HG03196 (cell line): ENCODE measurements at regions not wholly inside any gene's neighbourhood (a gene's known extent, or its start where the extent isn't known, plus 50 kb on each side); places are given as distances from the start of the nearest gene placed in this dataset.

ENCODE experiments used
- ATAC-seq: cut with Tn5 transposase; IDR thresholded peaks from one replicate; pipeline ENCODE4 v1.9.1; 2021; ENCODE audit not compliant: unreplicated experiment

DNA sequence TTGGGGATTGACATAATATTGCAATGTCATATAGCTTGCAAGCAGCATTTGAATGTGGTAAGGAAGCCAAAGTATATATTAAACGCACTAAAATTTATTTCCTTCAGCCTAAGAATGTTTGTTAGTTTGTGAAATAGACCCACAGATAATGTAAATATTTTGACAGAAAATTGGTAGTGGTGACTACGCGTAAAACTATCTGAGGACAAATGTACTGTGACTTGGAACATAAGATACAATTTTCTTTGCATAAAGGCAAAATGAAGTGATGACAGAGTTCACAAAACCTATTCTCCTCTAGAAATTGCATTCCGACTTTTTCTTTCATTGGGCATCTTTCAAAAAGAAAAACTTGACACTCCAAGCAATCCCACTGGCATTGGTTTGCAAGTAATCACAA lies 411.1 kb upstream of the LRATD1 start:
- ATAC-seq: no peak

DNA sequence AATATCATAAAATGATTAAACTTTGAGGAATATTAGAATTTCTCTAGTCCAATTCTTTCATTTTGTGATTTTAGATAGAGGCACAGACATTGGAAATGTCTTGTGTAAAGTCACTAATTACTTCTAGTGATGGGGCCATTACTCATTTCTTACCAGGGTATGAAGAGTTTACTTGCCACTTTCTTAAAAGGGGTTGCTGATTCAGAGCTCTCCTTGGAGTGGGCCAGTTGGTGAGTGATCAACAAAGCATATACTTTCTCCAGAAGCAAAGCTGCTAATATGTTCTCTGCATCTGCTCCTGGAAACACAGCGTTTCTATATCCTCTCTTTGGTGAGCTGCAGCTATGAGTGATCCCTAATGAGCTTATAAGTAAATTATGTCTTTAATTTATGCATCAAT lies 408.9 kb upstream of the LRATD1 start:
- ATAC-seq: no peak

DNA sequence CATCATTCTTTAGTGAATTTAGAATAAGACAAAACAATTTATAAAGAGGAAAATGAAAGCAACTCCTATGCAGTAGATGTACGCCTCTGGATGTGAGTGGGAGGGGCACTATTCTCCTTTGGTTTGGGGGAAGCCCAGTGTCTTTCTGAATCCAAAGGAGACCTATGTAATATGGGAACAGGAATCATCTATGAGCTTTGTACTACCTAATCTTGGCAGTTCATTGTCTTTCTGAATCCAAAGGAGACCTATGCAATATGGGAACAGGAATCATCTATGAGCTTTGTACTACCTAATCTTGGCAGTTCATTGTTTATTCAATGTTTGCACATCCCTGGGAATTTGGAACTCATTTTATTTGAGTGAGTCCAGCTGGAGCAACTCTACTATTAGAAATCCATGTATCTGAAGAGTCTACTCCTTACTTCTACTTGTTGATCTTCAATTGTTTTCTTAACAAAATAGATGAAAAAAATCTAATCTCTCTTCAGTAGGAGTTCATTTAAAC lies 401.1 kb upstream of the LRATD1 start:
- no peak for ATAC-seq

DNA sequence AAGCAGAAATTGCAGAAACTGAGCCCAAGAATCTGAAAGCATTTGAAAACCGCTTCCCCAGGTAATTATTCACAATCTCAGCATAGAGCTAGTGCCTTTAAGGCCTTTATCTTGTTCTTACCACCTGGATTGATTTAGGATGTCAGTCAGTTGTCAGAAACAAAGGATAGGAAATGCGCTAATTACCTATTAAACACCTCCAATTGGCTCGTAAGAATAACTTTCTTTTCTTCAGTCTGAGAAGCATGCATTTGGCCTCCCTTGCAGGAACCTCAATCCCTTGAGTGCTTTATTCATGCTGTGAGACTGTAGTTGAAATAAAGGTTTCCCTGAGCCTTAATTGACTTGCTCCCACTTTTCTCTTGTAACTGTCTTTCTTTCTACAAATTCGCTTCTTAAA lies 400.3 kb upstream of the LRATD1 start:
- ATAC-seq: no peak

DNA sequence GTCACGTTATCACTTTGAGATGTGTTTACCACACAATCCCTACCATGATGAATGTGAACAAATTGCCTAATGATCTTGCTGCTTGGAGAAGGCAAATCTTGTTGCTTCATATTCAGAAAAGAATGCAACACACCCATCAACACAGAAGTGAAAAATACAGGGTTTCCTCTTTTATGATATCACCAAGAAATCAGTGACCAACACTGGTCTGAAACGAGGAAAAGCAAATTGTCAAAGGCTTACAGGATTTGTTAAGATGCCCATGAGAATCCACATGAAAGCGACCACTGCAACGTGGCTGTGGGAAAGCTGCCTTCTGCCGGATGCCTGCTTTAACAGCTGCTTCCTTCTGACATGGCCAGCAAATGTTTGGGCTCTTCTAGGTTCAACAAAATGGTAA lies 397.6 kb upstream of the LRATD1 start:
- ATAC-seq: no peak

DNA sequence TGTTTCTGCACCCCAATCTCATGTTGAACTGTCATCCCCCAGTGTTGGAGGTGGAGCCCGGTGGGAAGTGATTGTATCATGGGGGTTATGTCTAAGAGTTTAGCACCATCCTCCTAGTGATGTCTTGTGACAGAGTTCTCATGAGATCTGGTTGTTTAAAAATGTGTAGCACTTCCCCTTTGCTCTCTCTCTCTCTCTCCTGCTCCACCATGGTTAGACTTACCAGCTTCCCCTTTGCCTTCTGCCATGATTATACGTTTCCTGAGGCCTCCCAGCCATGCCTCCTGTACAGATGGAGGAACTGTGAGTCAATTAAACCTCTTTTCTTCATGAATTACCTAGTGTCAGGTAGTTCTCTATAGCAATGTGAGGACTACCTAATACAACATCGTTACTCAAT lies 396.9 kb upstream of the LRATD1 start:
- ATAC-seq: no peak

DNA sequence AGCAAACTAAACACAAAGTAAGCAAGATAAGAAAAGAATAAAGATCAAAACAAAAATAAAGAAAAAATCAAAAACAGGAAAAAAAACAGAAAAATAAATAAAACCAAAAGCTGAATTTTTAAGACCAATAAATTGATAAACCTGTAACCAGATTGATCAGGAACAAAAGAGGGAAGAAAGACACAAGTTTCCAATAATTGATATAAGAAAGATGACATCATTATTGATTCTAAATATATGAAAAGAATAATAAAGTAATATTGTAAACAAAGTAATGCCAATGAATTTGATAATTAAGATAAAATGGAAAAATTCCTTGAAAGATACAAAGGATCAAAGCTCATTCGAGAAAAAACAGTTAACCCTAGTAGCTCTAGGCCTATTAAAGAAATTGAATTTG lies 394.6 kb upstream of the LRATD1 start:
- no peak for ATAC-seq

DNA sequence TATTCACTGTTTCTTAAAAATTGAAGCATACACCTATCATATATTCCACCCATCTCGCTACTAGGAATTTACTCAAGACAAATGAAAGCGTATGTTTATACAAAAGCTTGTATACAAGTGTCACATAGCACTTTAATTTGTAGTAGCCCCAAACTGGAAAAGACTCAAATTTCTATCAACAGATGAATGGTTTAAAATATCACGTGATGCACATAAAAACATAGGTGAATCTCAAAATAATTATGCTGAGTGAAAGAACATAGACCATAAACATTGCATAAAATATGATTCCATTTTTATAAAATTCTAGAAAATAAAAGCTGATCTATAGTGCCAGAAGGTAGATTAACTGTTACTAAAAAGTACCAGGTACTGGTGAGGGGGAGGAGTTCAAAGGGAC lies 392.9 kb upstream of the LRATD1 start:
- no peak for ATAC-seq

DNA sequence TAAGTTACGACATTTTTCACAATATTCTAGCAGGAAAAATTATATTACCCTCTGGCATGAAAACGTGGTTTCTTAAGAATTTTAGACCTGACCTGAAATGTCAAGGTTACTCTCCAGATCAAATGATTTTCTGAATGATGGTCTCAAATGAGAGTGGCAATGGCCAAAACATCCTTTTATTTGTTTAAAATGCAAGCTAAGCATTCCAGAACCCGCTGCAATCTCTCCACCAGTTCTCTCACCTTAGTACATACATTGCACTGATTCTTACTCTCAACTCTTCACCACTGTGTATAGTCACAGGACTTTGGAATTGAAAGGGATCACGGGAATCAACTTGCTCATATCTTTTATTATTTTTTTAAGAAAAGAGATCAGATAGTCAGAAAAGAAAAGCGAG lies 391.6 kb upstream of the LRATD1 start:
- no peak for ATAC-seq

DNA sequence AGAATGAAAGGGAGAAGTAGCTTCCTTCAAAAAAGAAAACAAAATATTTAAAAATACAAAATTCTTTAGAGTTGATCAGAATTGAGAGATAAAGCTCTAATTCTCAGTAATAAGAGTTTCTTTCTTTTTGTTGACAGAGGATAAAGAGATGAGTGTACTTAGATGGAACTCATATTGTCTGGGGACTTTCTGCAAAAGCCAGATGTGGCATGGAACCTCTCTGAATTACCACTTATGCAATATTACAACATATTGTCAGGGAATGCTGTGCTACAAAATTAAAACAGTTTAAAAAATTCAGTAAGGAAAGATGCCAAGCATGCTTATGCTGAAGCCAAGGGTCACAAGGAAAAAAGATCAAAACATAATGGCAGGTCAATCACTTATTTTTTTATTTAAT lies 386.6 kb upstream of the LRATD1 start:
- ATAC-seq: no peak

DNA sequence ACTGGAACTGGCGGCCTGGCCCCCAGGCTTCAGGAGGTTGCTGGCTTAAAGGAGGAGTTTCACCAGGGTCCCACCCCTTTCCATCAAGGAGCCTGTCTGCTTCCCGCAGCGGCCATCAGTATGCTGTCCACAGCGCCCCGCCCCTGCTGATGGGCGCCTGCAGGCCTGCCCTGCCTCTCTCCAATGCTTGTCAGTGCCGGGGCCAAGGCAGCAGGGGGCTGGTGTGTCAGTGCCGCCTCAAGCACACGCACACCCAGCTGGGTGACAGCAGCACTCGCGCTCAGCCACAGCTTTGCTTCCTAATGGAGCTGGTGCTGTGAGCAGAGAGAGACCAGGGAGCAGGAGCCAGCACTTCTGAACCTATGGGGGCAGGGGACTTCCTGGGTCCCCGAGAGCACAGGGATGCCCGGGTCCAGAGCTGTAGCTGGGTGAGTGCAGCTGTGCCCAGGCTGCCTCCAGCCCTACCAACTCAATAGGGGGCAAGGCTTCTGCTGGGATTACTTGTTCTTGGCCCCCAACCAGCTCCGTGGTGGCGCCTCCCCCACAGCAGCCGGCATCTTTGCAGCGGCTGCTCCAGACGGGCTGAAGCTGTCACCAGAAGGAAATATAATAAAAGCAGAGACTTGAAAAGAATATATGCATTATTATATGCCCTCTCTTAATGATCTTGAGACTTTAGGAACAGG lies 377.2 kb upstream of the LRATD1 start:
- no peak for ATAC-seq

DNA sequence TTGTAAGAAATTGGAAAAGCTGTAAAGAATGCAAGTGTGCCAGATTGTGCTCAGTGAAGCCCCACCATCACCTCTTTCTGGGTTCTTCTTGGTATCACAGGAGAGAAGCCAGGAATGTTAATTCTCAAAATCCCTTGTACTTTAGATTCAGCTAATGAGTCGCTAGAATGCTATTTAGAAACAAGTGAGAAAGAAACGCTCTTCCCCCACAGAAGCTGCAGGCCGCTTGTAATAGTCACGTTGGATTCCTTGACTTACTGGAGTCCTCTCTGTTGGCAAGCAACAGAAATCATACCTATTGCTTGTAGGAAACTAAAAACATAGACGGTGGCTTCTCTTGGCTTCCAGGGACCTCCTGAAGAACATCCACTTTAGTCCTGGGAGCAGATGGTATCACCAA lies 375.6 kb upstream of the LRATD1 start:
- no peak for ATAC-seq

DNA sequence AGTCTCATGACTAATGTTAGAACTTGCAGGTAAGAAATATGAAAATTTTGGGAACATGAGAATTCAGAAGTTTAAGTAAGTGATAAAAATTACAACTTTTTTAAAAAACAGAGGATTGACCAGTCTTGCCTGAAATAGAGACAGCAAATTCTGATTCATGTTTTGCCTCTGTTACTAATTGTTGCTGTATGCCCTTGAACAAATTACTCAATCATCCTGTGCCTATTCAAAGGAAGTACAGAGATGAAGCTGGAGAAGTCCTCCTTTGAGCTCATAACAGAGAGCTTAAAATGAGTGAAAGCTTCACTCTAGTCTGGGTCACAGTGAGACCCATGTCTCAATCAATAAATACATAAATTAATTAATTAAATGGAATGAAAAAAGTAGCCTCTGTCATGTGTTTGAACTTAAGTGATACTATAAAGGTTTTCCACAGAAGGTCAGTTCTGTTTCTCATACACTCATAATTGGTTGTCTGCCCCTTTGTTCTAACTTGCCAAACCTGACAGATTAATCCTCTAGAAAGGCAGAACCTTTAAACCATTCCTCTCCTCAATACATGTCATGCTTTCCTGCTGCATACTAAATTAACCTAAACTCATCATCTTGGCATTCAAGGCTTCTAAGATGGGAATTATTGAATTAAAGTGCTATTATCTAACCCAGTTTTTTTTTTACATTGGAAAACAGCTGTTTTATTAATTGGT lies 374.6 kb upstream of the LRATD1 start:
- no peak for ATAC-seq

DNA sequence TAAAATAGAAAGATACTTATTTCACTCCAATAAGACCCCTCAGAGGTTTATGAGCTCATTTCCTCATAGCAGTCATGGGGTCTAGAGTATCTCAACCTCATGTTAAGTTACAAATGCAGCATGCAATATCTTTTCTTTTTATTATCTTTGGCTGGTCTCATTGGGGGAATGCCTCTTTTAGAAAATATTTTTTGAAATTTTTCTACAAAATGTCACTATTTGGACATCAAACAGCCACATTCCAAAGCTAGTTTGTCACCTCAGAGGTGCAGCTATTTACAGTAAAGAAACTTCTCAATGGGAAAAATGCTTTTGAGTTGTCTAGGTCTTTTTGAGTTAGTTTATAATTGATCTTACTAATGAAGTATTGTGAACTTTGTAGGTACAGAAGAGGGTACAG lies 370.7 kb upstream of the LRATD1 start:
- ATAC-seq: no peak

DNA sequence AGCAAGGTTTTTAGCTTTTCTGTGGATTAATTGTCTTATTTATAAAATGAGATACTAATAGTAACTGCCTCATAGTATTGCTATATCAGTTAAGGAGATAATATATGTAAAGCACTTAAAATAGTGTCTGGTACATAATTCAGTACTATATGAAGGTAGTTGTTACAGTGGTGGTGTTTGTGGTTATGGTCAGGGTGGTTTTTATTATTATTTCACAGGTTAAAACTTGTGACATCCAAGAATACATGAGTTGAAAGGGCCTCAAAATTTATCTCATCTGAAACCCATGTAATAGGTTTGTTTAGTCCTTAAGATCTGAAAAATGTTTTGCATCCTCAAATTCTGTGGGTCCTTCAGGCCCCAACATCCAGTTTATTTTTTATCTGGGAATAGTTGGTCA lies 369.5 kb upstream of the LRATD1 start:
- ATAC-seq: no peak

DNA sequence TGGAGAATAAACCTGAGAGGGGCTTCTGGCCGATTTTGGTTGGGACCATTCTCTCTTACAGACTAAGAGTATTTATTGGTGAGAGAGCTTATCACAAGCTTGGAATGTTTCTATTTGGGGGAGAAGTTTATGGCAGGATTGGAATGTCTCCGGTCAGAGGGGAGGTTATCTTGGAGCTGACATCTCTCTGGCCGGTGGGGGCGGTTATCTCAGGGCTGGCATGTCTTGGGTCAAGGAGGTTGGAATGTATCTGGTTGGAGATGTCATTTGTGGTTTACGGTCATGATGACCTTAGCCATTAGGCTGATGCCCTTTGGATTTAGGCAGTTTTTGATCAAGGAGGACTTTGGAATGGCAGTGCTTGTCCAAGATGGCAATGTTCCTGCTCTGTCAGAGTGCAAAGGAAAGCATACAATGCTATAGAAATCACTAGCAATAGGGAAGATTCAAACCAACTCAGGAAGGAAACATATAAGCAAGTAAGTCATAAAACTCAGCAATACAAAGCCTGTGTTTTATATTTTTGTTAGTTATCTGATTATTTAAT lies 362.4 kb upstream of the LRATD1 start:
- ATAC-seq: no peak

DNA sequence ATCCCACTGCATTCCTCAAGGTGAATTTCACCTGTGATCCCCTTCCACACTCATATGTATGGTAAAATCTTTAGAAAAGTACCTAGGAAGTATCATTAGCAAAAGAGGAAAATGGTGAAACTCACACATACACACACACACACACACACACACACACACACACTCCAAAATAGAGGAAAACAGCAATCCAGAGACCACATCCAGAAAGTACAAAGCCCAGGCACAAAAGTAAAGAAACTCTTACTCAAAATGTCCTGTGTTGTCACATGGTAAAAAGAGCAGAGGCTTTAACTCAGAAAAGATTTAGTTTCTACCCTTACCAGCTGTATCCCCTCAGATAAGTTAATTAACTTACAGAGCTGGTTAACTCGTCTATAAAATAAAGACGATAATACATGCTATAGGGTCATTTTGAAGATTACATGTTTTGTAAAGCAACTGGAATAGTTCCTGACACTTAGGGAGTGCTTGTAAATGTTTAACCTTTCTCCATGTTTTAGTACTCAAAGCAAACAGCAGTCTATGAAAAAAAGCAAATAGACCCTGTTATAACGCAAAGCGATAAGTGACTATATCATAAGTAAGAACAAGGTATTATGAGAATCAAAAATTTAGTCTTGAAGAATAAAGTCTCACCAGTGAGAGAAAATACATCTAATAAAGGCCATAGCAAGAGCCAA lies 360.0 kb upstream of the LRATD1 start:
- ATAC-seq: no peak

DNA sequence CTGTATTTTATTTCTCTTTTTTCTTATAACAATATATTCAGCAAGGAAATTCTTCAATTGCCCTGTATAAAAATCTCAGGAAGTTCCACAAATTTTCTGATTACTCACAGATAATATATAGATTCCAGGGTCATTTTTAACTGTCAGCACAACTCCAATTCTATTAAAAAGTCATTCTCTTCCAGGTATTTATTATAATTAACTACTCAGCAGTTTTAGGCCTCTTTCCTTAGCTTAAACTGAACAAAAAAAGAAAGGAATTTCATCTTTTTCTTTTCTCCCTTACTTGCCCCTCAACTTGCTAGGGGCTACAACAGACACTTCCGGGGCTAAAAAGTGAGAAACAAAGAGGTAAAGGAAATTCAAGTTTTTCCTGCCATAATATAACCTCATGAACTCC lies 358.9 kb upstream of the LRATD1 start:
- ATAC-seq: no peak

DNA sequence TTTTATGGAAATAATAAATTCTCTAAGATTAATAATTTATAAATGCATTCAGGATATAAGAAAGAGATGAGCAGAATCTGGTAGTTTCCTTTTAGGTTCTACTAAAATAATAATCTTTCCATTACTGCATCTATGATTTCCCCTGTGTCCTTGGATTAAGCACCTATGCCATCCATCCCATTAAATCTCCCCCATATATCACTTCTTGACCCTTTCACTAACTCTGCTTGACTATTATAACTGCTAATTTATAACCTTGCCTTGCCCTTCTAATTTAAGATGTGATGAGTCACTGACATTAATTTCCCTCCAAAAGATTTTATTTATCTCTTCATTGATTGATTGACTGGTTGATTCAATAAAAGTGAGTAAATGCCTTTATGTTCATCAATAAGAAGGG lies 348.3 kb upstream of the LRATD1 start:
- ATAC-seq: no peak

DNA sequence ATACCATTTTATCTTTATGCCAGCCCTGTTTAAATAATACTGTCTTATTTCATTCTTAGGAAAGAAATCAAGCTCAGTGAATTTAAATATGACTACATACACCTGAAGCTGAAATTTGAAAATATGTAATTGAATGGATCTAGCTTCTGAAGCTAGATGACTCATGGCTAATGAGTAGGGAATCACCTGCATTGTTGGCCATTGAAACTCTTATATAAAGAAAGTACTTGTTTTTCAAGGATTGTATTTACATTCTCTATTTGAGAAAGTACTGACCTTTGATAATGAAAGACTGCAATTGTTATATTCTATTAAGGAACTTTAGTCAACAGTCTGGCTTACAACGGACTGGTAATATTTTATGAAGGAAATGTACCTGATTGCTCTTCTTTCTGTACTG lies 346.7 kb upstream of the LRATD1 start:
- no peak for ATAC-seq

DNA sequence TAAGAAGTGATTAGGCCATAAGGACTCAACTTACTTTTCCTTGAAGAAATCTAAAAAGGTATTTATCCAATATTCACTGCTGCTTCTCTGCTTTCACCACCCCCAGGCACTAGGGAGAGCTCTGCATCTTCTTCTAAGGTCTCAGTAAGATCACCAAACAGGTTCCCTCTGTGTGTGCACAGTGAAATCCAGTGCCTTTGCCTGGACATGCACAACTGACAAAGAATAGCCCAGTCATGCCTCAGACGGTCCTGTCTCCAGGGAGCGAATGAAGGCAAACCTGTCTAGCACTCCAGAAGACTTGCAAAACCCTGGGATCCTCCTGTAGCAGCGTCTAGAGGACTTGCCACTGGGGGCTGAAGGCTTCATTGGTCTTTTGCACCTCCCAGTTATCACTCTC lies 344.5 kb upstream of the LRATD1 start:
- no peak for ATAC-seq

DNA sequence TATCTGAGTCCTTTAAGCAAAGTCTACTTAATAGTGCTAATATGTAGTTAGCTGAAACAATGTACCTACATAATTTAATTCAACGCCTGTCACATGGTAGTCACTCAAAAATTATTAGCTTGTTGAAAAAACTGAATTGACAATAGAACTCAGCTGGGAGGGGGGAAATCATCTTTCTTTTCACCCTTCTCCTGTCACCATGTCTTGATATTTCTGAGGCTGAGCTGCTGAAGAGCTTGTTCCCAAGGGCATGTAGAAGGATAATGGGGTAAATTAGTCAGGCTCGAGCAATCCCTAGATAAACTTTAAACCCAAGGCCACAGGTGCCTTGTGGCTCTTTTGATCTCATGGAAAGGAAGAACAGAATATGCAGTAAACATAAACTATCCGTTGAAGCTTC lies 339.6 kb upstream of the LRATD1 start:
- no peak for ATAC-seq
